Kidney epithelial cell (primary cell): ENCODE measurements at regions not wholly inside any gene's neighbourhood (a gene's known extent, or its start where the extent isn't known, plus 50 kb on each side); places are given as distances from the start of the nearest gene placed in this dataset.

ENCODE experiments used
- DNase-seq: peaks from one replicate; pipeline ENCODE4 v3.0.0-alpha.2; 2010; ENCODE audit warnings: low read depth
- H3K27me3 ChIP-seq: 2 replicates; pipeline ENCODE4 v1.6.0; 2011; ENCODE audit warnings: low read length; ENCODE audit not compliant: control insufficient read depth, insufficient read depth
- H3K36me3 ChIP-seq: 2 replicates; pipeline ENCODE4 v1.5.1; 2011; ENCODE audit warnings: low read length; ENCODE audit not compliant: control insufficient read depth, insufficient read depth
- H3K4me3 ChIP-seq: 2 replicates; pipeline ENCODE4 v1.5.1; 2011; ENCODE audit warnings: low read depth, mild to moderate bottlenecking, control low read depth, low read length
- TF ChIP-seq, protein P1 (sequence below): IDR thresholded peaks from 2 replicates; pipeline ENCODE4 v1.5.1; 2011; ENCODE audit warnings: mild to moderate bottlenecking, moderate library complexity, low read length, control low read depth, inconsistent platforms; ENCODE audit not compliant: insufficient read depth, poor library complexity, severe bottlenecking

DNA sequence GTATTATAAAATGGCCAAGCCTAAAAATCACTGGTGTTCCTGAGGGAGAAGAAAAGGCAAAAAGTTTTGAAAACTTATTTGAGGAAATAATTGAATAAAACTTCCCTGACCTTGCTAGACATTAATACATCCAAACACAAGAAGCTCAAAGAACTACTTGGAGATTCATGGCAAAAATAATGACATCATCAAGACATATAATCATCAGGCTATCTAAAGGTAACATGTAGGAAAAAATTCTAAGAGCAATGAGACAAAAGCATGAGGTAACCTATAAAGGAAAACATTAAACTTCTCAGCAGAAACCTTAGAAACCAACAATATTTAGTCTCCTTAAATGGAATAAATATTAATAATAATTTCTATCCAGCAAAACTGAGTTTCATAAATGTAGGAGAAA lies 887.6 kb downstream of the PCDH19 start:
- no peaks in the 10 kb centered on the region for H3K36me3 ChIP-seq
- no peaks in the 10 kb centered on the region for H3K27me3 ChIP-seq
- H3K4me3 ChIP-seq = no peak overlapping the region
- TF ChIP-seq, protein P1, sequence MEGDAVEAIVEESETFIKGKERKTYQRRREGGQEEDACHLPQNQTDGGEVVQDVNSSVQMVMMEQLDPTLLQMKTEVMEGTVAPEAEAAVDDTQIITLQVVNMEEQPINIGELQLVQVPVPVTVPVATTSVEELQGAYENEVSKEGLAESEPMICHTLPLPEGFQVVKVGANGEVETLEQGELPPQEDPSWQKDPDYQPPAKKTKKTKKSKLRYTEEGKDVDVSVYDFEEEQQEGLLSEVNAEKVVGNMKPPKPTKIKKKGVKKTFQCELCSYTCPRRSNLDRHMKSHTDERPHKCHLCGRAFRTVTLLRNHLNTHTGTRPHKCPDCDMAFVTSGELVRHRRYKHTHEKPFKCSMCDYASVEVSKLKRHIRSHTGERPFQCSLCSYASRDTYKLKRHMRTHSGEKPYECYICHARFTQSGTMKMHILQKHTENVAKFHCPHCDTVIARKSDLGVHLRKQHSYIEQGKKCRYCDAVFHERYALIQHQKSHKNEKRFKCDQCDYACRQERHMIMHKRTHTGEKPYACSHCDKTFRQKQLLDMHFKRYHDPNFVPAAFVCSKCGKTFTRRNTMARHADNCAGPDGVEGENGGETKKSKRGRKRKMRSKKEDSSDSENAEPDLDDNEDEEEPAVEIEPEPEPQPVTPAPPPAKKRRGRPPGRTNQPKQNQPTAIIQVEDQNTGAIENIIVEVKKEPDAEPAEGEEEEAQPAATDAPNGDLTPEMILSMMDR = no peak
- no peak for DNase-seq

- Histone ChIP-seq H3K36me3 (no peaks in the 10 kb centered on the region), H3K4me3 (no peak overlapping the region), H3K27me3 (no peaks in the 10 kb centered on the region)
- DNase-seq = no peak
- TF ChIP-seq, protein P1 = no peak
These were observed 902.3 kb downstream of the PCDH19 start for GRCh38 chrX:99507768-99508167.

- Histone ChIP-seq H3K4me3 (no peak overlapping the region), H3K27me3 (no peaks in the 10 kb centered on the region), H3K36me3 (no peaks in the 10 kb centered on the region)
- DNase-seq = no peak
- TF ChIP-seq, protein P1 = no peak
These were observed 914.6 kb downstream of the PCDH19 start for GRCh38 chrX:99495453-99495852.

DNA sequence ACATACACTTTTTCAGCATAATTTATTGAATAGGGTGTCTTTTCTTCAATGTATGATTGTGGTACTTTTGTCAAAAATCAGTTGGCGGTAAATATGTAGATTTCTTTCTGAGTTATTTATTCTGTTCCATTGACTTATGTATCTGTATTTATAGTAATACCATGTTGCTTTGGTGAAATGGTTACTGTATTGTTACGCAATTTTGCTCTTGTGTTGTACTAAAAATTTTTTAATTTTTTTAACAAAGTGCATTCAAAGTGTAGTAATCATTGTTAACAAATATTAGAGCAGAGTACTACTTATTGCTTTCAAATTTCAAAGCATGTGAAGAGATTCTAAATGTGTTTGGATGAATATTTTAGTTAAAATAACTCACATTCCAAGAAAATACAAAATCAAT lies 915.4 kb downstream of the PCDH19 start:
- Histone ChIP-seq H3K36me3 (no peaks in the 10 kb centered on the region), H3K4me3 (no peak overlapping the region), H3K27me3 (no peaks in the 10 kb centered on the region)
- TF ChIP-seq, protein P1 = no peak
- no peak for DNase-seq

GRCh38 chrX:99480728-99481127 lies 929.3 kb downstream of the PCDH19 start:
- H3K4me3 ChIP-seq = no peak overlapping the region
- H3K27me3 ChIP-seq = no peaks in the 10 kb centered on the region
- TF ChIP-seq, protein P1 = no peak
- no peak for DNase-seq
- H3K36me3 ChIP-seq = no peaks in the 10 kb centered on the region

DNA sequence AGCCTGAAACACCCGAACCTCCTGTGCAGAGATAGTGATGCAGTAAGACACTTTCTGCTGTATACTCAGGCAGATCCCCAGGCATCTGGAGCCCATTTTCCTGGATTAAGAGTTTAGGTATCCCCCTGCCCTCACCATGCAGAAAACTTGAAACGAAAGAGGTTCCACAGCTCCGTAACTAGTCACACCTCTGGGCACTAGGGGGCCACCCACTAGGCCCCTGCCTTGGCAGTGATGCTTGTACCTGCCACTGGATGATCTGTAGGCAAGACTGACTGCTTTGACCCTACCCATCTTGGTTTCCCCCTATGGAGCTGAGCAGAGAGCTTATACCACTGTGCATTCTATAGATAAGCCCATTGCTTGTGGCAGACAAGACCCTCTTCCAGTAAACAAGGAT lies 940.6 kb downstream of the PCDH19 start:
- Histone ChIP-seq H3K27me3 (no peaks in the 10 kb centered on the region), H3K4me3 (no peak overlapping the region), H3K36me3 (no peaks in the 10 kb centered on the region)
- TF ChIP-seq, protein P1 = no peak
- DNase-seq = no peak
